ENCODE measurements at regions not wholly inside any gene's neighbourhood (a gene's known extent, or its start where the extent isn't known, plus 50 kb on each side); places are given as distances from the start of the nearest gene placed in this dataset.

DNA sequence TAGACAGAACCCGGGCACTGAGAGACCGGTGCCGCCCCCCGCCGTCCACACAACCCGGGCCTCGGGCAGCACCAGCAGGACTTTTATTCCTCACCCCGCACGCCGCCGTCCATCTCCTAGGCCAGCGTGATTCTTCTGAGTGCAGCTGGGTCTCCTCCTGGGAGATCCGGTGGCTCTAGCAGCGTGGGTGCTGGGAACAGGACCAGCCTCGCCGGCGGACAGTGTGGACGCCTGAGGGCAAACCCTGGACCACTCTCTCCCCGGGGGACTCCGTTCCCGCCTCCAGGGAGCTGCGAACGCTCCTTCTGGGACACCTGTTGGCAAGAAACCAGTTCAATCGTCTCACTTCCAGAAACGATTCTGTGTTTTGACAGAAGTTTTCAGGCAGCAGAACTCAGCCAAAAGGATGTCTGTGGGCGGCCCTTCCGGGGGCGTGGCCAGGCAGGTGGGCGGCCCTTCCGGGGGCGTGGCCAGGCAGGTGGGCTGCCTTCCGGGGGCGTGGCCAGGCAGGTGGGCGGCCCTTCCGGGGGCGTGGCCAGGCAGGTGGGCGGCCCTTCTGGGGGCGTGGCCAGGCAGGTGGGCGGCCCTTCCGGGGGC, 130.7 kb downstream of the DLL1 start:
- Histone ChIP-seq H3K9ac (ENCODE audit: low read depth, low read length) (no peak overlapping the region), H3K9me3 (ENCODE audit: insufficient read depth, low read depth, low read length) (no peaks in the 10 kb centered on the region), H3K4me1 (ENCODE audit: insufficient read depth, low read length) (no peaks in the 10 kb centered on the region), H3K27ac (ENCODE audit: low read length) (no peak overlapping the region), H3K27me3 (ENCODE audit: insufficient read depth, low read length) (no peaks in the 10 kb centered on the region), H3K4me3 (ENCODE audit: low read length) (no peak overlapping the region), H3K36me3 (ENCODE audit: insufficient read depth, low read depth, low read length) (no peaks in the 10 kb centered on the region)

DNA sequence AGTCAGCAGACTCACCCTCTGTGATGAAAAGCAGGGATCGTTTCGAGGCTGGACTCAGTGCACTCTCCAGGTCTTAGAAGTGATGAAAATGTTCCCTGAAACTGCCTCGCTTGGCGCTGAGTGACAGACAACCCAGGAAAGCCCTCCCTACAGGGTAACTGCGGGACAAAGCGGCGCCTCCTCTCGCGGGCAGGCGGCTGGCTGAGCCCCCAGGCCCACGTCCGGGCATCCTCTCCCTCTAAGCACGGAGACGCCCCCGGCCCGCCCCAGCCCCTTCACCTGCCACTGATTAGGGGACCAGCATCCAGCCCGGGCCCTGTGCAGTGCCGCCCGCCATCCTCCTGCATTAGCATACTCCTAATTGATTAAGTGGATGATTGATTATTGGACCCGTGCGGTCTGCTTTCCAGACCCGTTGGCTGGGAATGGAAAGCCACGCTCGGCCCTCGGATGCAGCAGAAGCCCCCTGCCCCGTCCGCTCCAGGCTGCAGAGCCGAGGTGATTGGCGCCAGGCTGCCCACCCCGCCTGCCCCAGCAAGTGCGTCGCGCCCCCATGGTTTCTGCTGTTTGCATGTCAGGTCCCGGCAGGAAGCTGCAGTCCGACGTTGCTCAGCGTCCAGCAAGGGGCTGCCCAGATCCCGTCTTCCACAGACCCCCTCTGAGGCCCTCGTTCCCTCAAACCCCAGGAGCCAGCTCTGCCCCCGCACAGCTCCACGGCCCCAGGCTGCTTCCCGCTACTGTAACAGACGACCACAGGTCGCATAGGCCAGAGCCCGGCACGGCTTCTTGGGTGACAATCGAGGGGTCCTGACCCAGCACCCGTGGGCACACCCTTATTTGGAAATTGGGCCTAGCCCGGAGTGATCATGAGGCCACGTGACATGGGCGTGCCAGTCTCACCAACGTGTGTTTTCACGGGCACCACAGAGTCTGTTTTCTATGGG, 131.6 kb downstream of the DLL1 start:
- no peak overlapping the region for H3K4me3 ChIP-seq (ENCODE audit: low read length)
- no peaks in the 10 kb centered on the region for H3K27me3 ChIP-seq (ENCODE audit: insufficient read depth, low read length)
- no peak overlapping the region for H3K9ac ChIP-seq (ENCODE audit: low read depth, low read length)
- H3K36me3 ChIP-seq (ENCODE audit: insufficient read depth, low read depth, low read length) = no peaks in the 10 kb centered on the region
- no peak overlapping the region for H3K27ac ChIP-seq (ENCODE audit: low read length)
- H3K4me1 ChIP-seq (ENCODE audit: insufficient read depth, low read length) = no peaks in the 10 kb centered on the region
- H3K9me3 ChIP-seq (ENCODE audit: insufficient read depth, low read depth, low read length) = no peaks in the 10 kb centered on the region

DNA sequence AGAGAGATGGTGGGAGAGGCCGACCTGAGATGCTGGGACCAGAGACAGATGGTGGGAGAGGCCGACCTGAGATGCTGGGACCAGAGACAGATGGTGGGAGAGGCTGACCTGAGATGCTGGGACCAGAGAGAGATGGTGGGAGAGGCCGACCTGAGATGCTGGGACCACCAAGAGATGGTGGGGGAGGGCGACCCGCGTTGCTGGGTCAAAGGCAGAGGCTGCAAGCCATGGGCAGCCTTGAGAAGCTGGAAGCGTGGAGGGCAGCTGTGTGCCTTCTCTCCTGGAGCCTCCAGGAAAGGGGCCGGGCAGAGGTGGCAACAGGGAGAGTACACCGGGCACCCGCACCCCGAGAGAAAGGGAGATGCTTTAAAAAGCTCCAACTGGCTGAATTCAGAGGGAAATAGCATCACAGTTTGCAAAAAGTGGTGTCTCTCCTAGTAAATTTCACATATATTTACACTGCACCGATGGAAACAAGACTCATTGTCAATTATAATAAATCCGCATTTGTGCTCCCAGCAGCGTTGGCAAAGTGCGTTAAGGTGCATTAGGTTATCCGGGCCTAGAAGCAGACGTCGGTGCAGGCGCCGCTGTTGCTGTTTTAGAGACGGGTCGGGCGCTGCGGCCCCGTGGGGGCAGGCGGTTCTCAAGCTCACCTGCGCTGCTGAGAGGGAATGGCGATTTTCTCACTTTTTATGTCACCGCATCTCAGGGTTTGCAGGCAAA, 132.4 kb downstream of the DLL1 start:
- no peaks in the 10 kb centered on the region for H3K27me3 ChIP-seq (ENCODE audit: insufficient read depth, low read length)
- H3K36me3 ChIP-seq (ENCODE audit: insufficient read depth, low read depth, low read length) = no peaks in the 10 kb centered on the region
- no peaks in the 10 kb centered on the region for H3K9me3 ChIP-seq (ENCODE audit: insufficient read depth, low read depth, low read length)
- H3K4me1 ChIP-seq (ENCODE audit: insufficient read depth, low read length) = peaks cover under 1% of the 10 kb centered on the region; the same call in 1 of the 2 replicates
- no peak overlapping the region for H3K4me3 ChIP-seq (ENCODE audit: low read length)
- H3K27ac ChIP-seq (ENCODE audit: low read length) = no peak overlapping the region
- H3K9ac ChIP-seq (ENCODE audit: low read depth, low read length) = no peak overlapping the region

DNA sequence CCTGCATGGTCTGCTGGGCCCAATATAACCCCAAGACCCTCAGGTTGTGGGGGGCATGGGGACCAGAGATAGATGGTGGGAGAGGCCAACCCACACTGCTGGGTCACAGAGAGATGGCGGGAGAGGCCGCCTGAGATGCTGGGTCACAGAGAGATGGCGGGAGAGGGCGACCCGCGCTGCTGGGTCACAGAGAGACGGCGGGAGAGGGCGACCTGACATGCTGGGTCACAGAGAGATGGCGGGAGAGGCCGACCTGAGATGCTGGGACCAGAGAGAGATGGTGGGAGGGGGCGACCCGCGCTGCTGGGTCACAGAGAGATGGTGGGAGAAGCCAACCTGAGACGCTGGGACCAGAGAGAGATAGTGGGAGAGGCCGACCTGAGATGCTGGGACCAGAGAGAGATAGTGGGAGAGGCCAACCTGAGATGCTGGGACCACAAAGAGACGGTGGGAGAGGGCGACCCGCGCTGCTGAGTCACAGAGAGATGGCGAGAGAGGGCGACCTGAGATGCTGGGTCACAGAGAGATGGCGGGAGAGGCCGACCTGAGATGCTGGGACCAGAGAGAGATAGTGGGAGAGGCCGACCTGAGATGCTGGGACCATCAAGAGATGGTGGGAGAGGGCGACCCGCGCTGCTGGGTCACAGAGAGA, 133.2 kb downstream of the DLL1 start:
- Histone ChIP-seq H3K4me1 (ENCODE audit: insufficient read depth, low read length) (peaks cover 5% of the 10 kb centered on the region; the same call in 1 of the 2 replicates), H3K36me3 (ENCODE audit: insufficient read depth, low read depth, low read length) (no peaks in the 10 kb centered on the region), H3K4me3 (ENCODE audit: low read length) (no peak overlapping the region), H3K27me3 (ENCODE audit: insufficient read depth, low read length) (no peaks in the 10 kb centered on the region), H3K9ac (ENCODE audit: low read depth, low read length) (no peak overlapping the region), H3K27ac (ENCODE audit: low read length) (no peak overlapping the region), H3K9me3 (ENCODE audit: insufficient read depth, low read depth, low read length) (no peaks in the 10 kb centered on the region)

DNA sequence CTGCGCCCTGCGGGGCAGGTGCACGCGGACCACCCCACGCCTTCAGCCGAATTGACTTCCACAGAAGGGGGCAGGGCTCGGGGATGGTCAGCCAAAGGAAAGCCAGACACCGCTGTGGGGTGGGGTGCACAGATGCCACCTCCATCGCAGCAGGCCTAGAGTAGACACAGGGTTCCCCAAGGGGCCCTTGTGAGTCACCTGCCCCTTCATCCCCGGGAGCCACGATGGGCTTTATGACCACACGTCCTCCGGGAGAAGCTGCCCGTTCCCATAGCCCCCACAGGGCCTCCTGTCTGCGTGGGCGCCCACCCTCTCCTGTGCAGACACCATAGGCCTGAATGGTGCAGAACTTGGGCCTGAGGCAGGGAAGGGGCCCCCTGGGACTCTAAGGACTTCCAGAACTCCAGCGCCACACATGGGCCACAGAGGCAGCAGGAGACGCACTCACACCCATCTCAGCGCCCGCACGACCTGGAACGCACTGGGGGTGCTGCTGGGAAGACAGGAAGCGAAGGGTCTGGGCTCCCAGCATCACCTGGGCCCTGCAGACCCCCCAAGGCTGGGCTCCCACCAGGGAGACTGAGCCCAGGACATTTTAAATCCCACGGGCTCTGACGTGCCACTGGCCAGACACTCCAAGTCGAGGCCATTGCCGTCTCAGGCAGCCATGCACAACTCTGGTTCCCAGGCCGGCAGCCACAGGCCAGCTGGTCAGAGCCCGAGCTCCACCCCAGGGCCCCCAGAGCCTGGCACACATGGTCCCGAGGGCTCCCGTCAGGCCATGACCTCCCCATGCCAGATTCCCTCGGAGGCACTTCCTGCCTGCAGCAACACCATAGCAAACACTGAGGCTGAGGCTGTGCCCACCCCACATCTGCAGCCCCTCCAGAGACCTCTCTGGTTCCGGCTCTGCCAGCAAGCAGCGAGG, 134.2 kb downstream of the DLL1 start:
- Histone ChIP-seq H3K27me3 (ENCODE audit: insufficient read depth, low read length) (peaks cover 4% of the 10 kb centered on the region; the same call in 1 of the 2 replicates), H3K9ac (ENCODE audit: low read depth, low read length) (no peak overlapping the region), H3K27ac (ENCODE audit: low read length) (no peak overlapping the region), H3K36me3 (ENCODE audit: insufficient read depth, low read depth, low read length) (no peaks in the 10 kb centered on the region), H3K4me3 (ENCODE audit: low read length) (no peak overlapping the region), H3K4me1 (ENCODE audit: insufficient read depth, low read length) (peaks cover 8% of the 10 kb centered on the region; the same call in 1 of the 2 replicates), H3K9me3 (ENCODE audit: insufficient read depth, low read depth, low read length) (no peaks in the 10 kb centered on the region)

DNA sequence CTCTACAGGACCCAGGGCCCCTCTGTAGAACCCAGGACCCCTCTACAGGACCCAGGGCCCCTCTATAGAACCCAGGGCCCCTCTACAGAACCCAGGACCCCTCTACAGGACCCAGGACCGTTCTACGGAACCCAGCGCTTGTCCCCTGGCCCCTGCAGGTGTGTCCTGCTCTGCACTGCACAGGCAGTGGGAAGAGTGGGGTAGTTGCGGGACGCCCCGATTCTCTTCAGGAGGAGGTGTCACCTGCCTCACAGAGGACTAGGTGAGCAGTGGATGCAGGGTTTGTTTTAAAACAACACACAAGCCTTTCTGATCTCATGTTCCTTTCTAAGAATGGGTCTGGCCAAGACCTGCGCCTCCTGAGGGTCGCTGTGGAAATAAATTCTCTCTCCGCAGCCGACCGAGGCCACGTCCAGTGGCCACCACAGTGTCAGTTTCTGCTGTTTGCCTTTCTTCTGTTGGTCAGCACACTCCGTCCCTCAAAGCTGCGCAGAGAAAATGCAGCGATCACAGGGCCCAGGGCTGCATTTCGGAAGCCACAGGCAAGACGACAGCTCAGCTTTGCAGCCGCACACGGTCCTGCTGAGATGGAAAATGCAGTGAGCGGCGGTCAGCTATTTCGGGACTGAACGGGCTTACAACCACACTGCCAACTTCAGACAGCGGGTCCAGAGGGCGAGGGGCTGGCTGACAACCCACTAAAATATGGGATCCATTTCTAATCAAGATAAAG, 135.2 kb downstream of the DLL1 start:
- H3K4me3 ChIP-seq (ENCODE audit: low read length) = no peak overlapping the region
- peaks cover 8% of the 10 kb centered on the region; the same call in 1 of the 2 replicates for H3K4me1 ChIP-seq (ENCODE audit: insufficient read depth, low read length)
- no peak overlapping the region for H3K27ac ChIP-seq (ENCODE audit: low read length)
- no peaks in the 10 kb centered on the region for H3K9me3 ChIP-seq (ENCODE audit: insufficient read depth, low read depth, low read length)
- peaks cover 11% of the 10 kb centered on the region; the same call in 1 of the 2 replicates for H3K27me3 ChIP-seq (ENCODE audit: insufficient read depth, low read length)
- H3K9ac ChIP-seq (ENCODE audit: low read depth, low read length) = no peak overlapping the region
- H3K36me3 ChIP-seq (ENCODE audit: insufficient read depth, low read depth, low read length) = no peaks in the 10 kb centered on the region

DNA sequence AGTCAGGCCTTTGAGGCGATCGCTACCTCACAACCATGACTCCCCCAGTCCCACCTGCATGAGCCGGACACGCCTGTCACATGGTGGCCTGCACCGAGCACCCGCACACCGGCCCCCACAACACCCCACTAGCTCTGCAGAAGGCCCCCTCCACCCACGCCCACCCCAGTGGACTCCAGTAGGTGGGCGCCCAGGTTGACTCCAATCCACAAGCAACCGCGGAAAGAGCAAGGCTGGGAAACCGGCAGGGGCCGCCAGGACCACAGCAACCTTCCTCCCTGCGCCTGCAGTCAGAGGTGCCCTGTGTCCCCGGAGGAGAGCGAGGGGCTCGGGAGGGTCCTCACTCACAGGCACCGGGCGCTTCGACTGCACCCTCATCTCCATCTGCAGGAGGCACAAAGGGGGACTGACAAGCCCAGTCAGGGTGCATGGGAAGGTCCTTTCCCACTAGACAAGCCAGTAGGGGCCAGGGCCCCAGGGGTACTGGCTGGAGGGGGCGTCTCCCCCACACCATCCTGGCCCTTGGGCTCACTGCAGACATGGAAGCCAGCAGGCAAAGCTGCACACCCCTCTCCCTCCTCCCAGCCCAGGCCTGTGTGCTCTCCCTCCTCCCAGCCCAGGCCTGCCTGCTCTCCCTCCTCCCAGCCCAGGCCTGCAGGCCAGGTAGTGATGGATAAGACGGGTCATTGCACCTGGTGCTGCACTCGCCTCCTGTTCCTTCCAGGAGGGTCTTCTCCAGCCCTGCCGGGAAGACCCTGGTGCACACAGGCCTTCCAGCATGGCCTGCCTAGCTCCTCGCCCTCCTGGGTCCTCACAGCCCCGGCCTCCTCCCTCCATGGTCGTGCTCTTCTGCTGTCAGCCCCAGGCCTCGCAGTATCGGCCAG, 137.2 kb downstream of the DLL1 start:
- Histone ChIP-seq H3K4me1 (ENCODE audit: insufficient read depth, low read length) (peaks cover 8% of the 10 kb centered on the region; the same call in 1 of the 2 replicates), H3K9me3 (ENCODE audit: insufficient read depth, low read depth, low read length) (no peaks in the 10 kb centered on the region), H3K27ac (ENCODE audit: low read length) (no peak overlapping the region), H3K9ac (ENCODE audit: low read depth, low read length) (peak overlapping the region; percentile 1; the same call in 1 of the 2 replicates), H3K27me3 (ENCODE audit: insufficient read depth, low read length) (peaks cover 11% of the 10 kb centered on the region; the same call in 1 of the 2 replicates), H3K4me3 (ENCODE audit: low read length) (no peak overlapping the region), H3K36me3 (ENCODE audit: insufficient read depth, low read depth, low read length) (no peaks in the 10 kb centered on the region)

DNA sequence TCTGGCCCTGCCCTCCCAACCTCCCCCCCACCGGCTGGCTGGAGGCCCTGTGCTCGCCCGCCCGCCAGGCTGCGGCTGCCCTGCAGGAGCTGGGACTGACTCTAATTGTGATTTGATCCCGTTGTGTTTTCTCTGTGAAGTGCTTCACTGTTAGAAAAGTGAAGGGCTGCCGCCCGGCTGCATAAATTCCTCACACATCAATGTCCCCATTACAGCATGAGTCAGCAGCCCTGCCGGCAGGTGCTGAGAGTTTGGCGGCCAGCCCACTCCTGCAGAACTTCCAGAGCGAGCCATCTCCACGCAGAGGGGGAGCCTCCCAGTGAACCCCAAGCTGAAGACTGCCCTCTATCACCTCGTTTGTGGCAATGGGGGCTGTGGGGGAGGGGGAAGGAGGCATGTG, 137.9 kb downstream of the DLL1 start:
- Histone ChIP-seq H3K4me3 (ENCODE audit: low read length) (no peak overlapping the region), H3K27ac (ENCODE audit: low read length) (no peak overlapping the region), H3K27me3 (ENCODE audit: insufficient read depth, low read length) (peaks cover 11% of the 10 kb centered on the region; the same call in 1 of the 2 replicates), H3K36me3 (ENCODE audit: insufficient read depth, low read depth, low read length) (no peaks in the 10 kb centered on the region), H3K9me3 (ENCODE audit: insufficient read depth, low read depth, low read length) (no peaks in the 10 kb centered on the region), H3K9ac (ENCODE audit: low read depth, low read length) (peak overlapping the region; percentile 1; the same call in 1 of the 2 replicates), H3K4me1 (ENCODE audit: insufficient read depth, low read length) (peaks cover 8% of the 10 kb centered on the region; the same call in 1 of the 2 replicates)

DNA sequence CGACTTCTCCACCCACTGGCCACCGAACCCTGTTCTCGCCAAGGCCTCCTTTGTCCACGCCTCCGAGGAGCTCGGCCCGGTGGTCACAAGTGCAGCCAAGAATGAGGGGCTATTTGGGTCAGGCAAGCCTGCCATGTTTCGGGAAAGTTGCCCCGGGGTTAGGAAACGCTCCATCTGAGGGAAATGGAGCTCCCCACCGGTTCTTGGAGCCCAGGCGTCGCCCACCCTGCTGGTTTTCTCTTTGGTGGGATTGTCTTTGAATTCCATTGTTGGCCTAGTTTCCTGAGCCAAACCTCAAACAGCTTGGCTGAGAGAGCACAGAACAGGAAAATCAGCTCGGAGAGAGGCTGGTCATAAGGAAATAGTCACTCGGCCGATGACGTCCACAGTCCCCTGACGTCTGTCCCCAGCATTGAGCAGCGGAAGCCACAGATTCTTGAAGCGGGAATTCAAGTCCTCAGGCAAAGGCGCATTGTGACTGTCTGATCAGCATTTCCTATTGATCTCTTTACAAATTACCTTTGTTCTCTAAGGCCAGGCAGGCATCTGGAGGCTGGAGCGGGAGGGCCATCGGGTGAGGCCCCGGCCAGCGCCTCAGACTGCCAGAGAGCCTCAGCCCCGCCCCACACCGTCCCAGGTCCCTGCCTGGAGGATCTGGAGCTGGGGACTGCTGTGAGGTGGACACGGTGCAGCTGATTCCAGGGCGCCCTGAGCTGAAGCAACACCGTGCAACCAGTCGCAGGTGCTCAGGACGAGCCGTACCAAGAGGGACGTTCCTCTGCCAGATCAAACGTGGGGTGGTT, 138.6 kb downstream of the DLL1 start:
- Histone ChIP-seq H3K4me1 (ENCODE audit: insufficient read depth, low read length) (peaks cover 8% of the 10 kb centered on the region; the same call in 1 of the 2 replicates), H3K4me3 (ENCODE audit: low read length) (no peak overlapping the region), H3K9ac (ENCODE audit: low read depth, low read length) (peak overlapping the region; percentile 1; the same call in 1 of the 2 replicates), H3K36me3 (ENCODE audit: insufficient read depth, low read depth, low read length) (no peaks in the 10 kb centered on the region), H3K27ac (ENCODE audit: low read length) (no peak overlapping the region), H3K27me3 (ENCODE audit: insufficient read depth, low read length) (peaks cover 17% of the 10 kb centered on the region; the same call in 1 of the 2 replicates), H3K9me3 (ENCODE audit: insufficient read depth, low read depth, low read length) (no peaks in the 10 kb centered on the region)

Measured in iPS-20b (cell line).